GM12864 (cell line): ENCODE measurements at regions not wholly inside any gene's neighbourhood (a gene's known extent, or its start where the extent isn't known, plus 50 kb on each side); places are given as distances from the start of the nearest gene placed in this dataset.

Experiments
- DNase-seq: peaks from one replicate; pipeline ENCODE4 v3.0.0-alpha.2; 2011; ENCODE audit warnings: low read depth
- H3K4me3 ChIP-seq: 2 replicates; pipeline ENCODE4 v1.5.1; 2011; ENCODE audit warnings: mild to moderate bottlenecking, low read depth, low read length, control low read depth
- CTCF ChIP-seq: IDR thresholded peaks from 2 replicates; pipeline ENCODE4 v1.5.1; 2011; ENCODE audit warnings: low read depth, mild to moderate bottlenecking, moderate library complexity, low read length, control low read depth, inconsistent platforms; ENCODE audit errors: missing control alignments

DNA sequence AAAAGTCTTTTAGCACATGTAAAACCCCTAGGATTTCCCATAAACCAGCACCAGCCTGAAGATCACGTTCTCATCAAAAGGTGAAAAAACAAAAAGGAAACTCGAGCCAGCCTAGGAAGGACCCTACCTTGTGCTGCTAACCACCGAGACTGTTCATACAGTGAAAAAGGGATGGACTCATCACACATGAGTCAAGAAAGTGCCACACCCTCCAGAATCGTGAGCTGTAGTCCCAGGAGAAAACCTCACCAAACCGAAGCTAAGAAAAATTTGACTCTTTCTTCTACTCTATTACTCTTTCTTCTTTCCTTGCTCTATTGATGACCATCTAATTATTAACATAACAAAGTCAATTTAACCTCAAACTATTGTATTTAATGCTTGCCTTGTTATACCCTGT lies 124.8 kb upstream of the USP9Y start:
- no peak for TF ChIP-seq CTCF
- no peak for DNase-seq
- H3K4me3 ChIP-seq, result no peak overlapping the region

DNA sequence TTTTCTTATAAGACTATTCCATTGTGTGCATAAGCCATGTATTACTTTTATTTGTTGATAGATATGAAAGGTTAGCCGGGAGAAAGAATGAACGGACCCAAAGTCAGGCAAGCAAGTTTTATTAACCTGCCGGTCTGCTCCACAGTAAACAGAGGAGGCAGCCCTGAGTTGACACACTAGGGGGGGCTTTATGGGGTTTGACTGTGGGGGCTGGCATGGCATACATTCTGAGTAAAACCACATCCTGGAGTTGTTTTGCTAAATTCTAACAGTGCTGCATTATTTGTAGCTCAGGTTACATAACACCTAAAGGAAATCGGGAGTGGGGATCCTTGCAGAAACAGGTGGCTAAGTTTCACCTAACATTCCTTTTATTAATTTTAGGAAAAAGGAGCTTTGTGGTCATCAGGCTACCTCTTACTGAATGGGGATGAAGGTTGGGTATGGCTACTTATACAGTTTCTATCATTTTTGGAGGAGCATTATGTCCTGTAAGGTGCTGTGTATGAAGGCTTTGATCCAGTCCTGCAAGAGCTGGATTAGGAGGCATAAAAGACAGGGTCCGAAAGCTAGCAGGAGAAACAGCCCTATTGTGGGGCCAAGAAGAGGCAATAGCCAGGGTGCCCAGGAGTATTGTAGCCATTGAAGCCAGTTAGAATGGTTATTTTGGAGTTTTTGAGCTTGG lies 107.4 kb upstream of the USP9Y start:
- no peak for DNase-seq
- no peak for TF ChIP-seq CTCF
- no peak overlapping the region for H3K4me3 ChIP-seq

GRCh38 chrY:12598783-12599182 lies 102.2 kb upstream of the USP9Y start:
- no peak overlapping the region for H3K4me3 ChIP-seq
- no peak for TF ChIP-seq CTCF
- DNase-seq, result no peak

DNA sequence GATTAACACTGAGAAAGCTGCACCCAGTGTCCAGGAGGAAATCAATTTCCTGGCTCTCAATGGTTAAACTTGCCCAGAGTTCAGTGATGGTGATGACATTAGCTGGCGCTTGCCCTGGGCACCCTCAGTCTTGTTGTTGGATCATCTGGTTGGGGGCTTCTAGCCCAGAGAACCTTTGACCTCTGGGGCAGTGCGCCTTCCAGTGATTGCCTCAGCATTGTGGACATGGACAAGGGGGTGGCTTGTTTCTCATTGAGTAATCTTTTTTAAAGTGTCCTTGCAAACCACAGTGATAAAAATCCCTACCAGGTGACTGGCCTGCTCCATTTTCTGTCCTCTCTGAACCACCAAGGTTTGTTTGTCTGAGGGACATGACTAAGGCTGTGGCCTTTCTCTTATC lies 95.6 kb upstream of the USP9Y start:
- no peak for DNase-seq
- TF ChIP-seq CTCF, result no peak

DNA sequence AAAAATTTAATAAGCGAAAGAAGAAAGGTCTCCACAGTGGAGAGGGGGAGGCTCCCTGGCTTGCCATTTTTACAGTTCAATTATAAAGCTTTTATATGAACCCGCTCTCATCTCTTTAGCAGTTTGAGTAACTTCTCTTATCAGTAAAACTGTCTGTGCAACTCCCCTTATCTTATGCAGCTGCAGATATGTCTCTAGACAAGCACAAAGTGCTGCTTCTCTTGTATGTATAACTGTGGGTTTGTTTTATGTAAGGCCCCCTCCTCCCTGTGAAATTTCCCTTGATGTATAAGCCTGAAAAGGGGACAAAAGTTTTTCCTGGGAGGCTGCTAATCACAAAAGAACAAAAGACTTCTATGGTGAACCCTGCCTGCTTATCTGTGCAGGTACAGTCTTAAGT lies 90.2 kb upstream of the USP9Y start:
- TF ChIP-seq CTCF, result no peak
- H3K4me3 ChIP-seq, result no peak overlapping the region
- DNase-seq, result no peak

More for the DNA sequence above, 95.6 kb upstream of the USP9Y start:
- H3K4me3 ChIP-seq, result no peak overlapping the region

GRCh38 chrY:12615733-12616446 lies 85.1 kb upstream of the USP9Y start:
- no peak for DNase-seq
- H3K4me3 ChIP-seq, result no peak overlapping the region
- TF ChIP-seq CTCF, result no peak

- no peak for DNase-seq
- no peak overlapping the region for H3K4me3 ChIP-seq
- peak; percentile 35 for TF ChIP-seq CTCF
Observed at GRCh38 chrY:12621454-12622081, 79.5 kb upstream of the USP9Y start.
